GM23248 (cell line): ENCODE measurements at regions not wholly inside any gene's neighbourhood (a gene's known extent, or its start where the extent isn't known, plus 50 kb on each side); places are given as distances from the start of the nearest gene placed in this dataset.

Experiments used
- EZH2 ChIP-seq: fragments of 200-600 bp; sonication (generic); IDR thresholded peaks from 2 replicates; pipeline ENCODE4 v1.6.1; 2018; ENCODE audit warnings: antibody characterized with exemption, mild to moderate bottlenecking; ENCODE audit not compliant: insufficient read depth, poor library complexity, severe bottlenecking
- EZH2phosphoT487 ChIP-seq: fragments of 200-600 bp; sonication (generic); IDR thresholded peaks from 2 replicates; pipeline ENCODE4 v1.6.1; 2018; ENCODE audit warnings: antibody characterized with exemption, moderate library complexity, mild to moderate bottlenecking, low read depth; ENCODE audit not compliant: insufficient read depth

DNA sequence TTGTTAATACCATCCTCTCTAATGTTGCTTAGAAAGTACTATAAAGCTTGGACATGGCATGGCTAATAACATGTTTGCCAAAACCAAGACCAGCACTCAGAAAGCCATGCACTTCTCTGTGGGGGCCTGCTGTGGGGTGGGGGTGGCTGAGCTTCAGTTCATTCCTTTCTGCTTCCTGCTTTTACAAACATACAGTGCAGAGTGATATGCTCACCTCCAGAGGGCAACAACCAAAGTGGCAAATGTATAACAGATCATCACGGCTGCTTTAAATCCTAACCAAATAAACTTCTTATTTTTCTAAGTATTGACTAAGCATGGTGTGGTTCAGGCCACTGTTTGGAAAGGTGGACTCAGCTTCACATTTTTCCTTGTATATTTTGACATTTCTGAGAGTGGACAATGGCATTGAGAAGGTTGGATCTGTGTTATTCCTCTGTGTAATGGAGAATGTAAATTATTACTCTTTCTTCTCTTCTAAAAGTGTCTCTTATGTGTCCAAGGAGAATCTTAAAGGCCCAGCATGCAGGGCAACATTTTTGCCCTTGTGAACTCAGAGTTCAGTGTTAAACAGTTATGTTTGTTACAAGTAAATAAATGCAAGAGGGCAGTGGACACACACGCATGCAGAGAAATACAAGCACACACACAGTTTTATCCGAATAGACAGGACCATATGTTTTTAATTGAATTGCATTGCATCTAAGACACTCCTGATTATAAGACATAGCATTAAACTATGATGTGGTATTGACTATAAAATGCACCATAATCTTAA is 186.1 kb downstream of the HERPUD2 start:
- TF ChIP-seq EZH2phosphoT487 (no peak), EZH2 (no peak)
